Stimulated activated naive CD4-positive, alpha-beta T cell (primary cell): ENCODE measurements at regions not wholly inside any gene's neighbourhood (a gene's known extent, or its start where the extent isn't known, plus 50 kb on each side); places are given as distances from the start of the nearest gene placed in this dataset.
"Not testable (repeated sequence)": the region's sequence is repeated elsewhere in the genome, so short reads cannot be mapped to it uniquely, and the experiment has no call there.

Experiments
- DNase-seq, 6 experiments: peaks; one replicate each; lab custom pipeline; 2025; lab: John Stamatoyannopoulos, UW

- DNase-seq: no peak
These were observed 114.6 kb downstream of the IER5 start for GRCh38 chr1:181202986-181203555.

- no peak for DNase-seq
These were observed 116.0 kb downstream of the IER5 start for GRCh38 chr1:181204530-181204929.

- DNase-seq: no peak
These were observed 117.4 kb downstream of the IER5 start for GRCh38 chr1:181205901-181206300.

- no peak for DNase-seq
These were observed 118.0 kb downstream of the IER5 start for GRCh38 chr1:181206513-181206912.

GRCh38 chr1:181206979-181207790 is 118.7 kb downstream of the IER5 start:
- DNase-seq: no peak

GRCh38 chr1:181208083-181208482 is 119.6 kb downstream of the IER5 start:
- DNase-seq: no peak

GRCh38 chr1:181208967-181209366 is 120.5 kb downstream of the IER5 start:
- DNase-seq: no peak

GRCh38 chr1:181213056-181213455 is 124.6 kb downstream of the IER5 start:
- no peak for DNase-seq

GRCh38 chr1:181216591-181216994 is 128.1 kb downstream of the IER5 start:
- no peak for DNase-seq

- no peak for DNase-seq
These were observed 131.4 kb downstream of the IER5 start for GRCh38 chr1:181219938-181220337.

GRCh38 chr1:181221078-181221477 is 132.6 kb downstream of the IER5 start:
- DNase-seq: no peak

GRCh38 chr1:181222972-181223505 is 134.5 kb downstream of the IER5 start:
- no peak for DNase-seq

- DNase-seq: not testable (repeated sequence)
These were observed 138.2 kb downstream of the IER5 start for GRCh38 chr1:181226728-181227127.

GRCh38 chr1:181239086-181239485 is 150.6 kb downstream of the IER5 start:
- DNase-seq: no peak

- not testable (repeated sequence) for DNase-seq
These were observed 157.8 kb downstream of the IER5 start for GRCh38 chr1:181246320-181246719.

- DNase-seq: not testable (repeated sequence)
These were observed 159.9 kb downstream of the IER5 start for GRCh38 chr1:181248361-181248760.

- DNase-seq: no peak
These were observed 160.7 kb downstream of the IER5 start for GRCh38 chr1:181249186-181249585.

GRCh38 chr1:181250038-181250437 is 161.5 kb downstream of the IER5 start:
- DNase-seq: no peak

- DNase-seq: no peak
These were observed 162.7 kb downstream of the IER5 start for GRCh38 chr1:181251001-181251712.

- DNase-seq: no peak
These were observed 163.2 kb downstream of the IER5 start for GRCh38 chr1:181251713-181252075.

- DNase-seq: not testable (repeated sequence)
These were observed 165.1 kb downstream of the IER5 start for GRCh38 chr1:181253601-181254000.

- no peak for DNase-seq
These were observed 166.9 kb downstream of the IER5 start for GRCh38 chr1:181255270-181255929.
